K562 (cell line): ENCODE measurements at regions not wholly inside any gene's neighbourhood (a gene's known extent, or its start where the extent isn't known, plus 50 kb on each side); places are given as distances from the start of the nearest gene placed in this dataset.

Experiments used
- ATAC-seq: fragments of 200-7000 bp; cut with Tn5 transposase; 3 replicates; pipeline ENCODE4 v1.9.1; 2020; ENCODE audit warnings: moderate library complexity
- BruUV-seq: library from RNA; stranded (reverse); fragments of 400-500 nt; replicated peaks from 2 replicates; lab custom pipeline; 2021; lab: Mats Ljungman, UMichigan
- CTCF ChIA-PET: fragments of 300-600 bp; formaldehyde crosslinking; extraction: SDS; loops from one replicate; lab custom pipeline; 2021; ENCODE audit warnings: low intra/inter-chr PET ratio; lab: Yijun Ruan, JAX
- POLR2A ChIA-PET: fragments of 300-600, 350-650 bp; sonication (Branson Sonifier 250); formaldehyde crosslinking; extraction: SDS; loops from one replicate; lab custom pipeline; 2021; ENCODE audit warnings: antibody characterized with exemption, inconsistent platforms; lab: Yijun Ruan, JAX
- DNase-seq, 4 experiments: peaks; one replicate each; pipeline versions ENCODE4 v3.0.0 to v3.0.0-alpha.2; 2011 to 2018; ENCODE audit warnings: low spot score in 3 of 4, mixed read lengths in 3 of 4; ENCODE audit errors: extremely low read depth in 1 of 4
- FAIRE-seq: peaks from 2 replicates; lab custom pipeline; 2011; peaks lifted over from hg19 to GRCh38; lab: Jason Lieb, UNC
- H2AFZ ChIP-seq: 2 replicates; pipeline ENCODE4 v1.6.0; 2011; ENCODE audit warnings: low read depth, low read length, control low read depth, inconsistent platforms
- H3K27ac ChIP-seq: fragments of 200-600 bp; 3 replicates; pipeline ENCODE4 v1.8.0; 2011; ENCODE audit warnings: low read depth, mild to moderate bottlenecking, control low read depth, inconsistent platforms, low read length, moderate library complexity, mixed read lengths; ENCODE audit errors: extremely low read depth
- H3K27me3 ChIP-seq, 2 experiments: fragments of 300-600 bp in 1 of 2; 2 replicates in 1 of 2; 3 replicates in 1 of 2; pipeline versions ENCODE4 v1.6.0 to v1.8.0; 2011; ENCODE audit warnings: inconsistent platforms in 2 of 2, low read length in 2 of 2, mild to moderate bottlenecking in 1 of 2, mixed read lengths in 1 of 2, moderate library complexity in 1 of 2; ENCODE audit not compliant: control insufficient read depth in 2 of 2, insufficient read depth in 2 of 2
- H3K36me3 ChIP-seq: fragments of 300-600 bp; 3 replicates; pipeline ENCODE4 v1.8.0; 2011; ENCODE audit warnings: mild to moderate bottlenecking, low read length, inconsistent platforms; ENCODE audit not compliant: control insufficient read depth, insufficient read depth
- H3K4me1 ChIP-seq, 2 experiments: fragments of 200-600 bp in 1 of 2; replicated peaks in 1 of 2; 2 replicates in 1 of 2; 3 replicates in 1 of 2; pipeline versions ENCODE4 v1.5.1 to v1.8.0; 2011; ENCODE audit warnings: inconsistent platforms in 2 of 2, low read length in 2 of 2, mild to moderate bottlenecking in 1 of 2, mixed read lengths in 1 of 2, moderate library complexity in 1 of 2; ENCODE audit not compliant: control insufficient read depth in 2 of 2, insufficient read depth in 2 of 2
- H3K4me2 ChIP-seq: 2 replicates; pipeline ENCODE4 v1.6.1; 2011; ENCODE audit warnings: low read length, control low read depth, inconsistent platforms, mixed read lengths; ENCODE audit not compliant: insufficient read depth
- H3K4me3 ChIP-seq: fragments of 200-600 bp; sonication (generic), shearing (Covaris generic); 2 replicates; pipeline ENCODE4 v1.5.1; 2016; ENCODE audit warnings: control low read depth, inconsistent platforms
- H3K79me2 ChIP-seq: fragments of 200-600 bp; 3 replicates; pipeline ENCODE4 v1.8.0; 2011; ENCODE audit warnings: low read length, inconsistent platforms; ENCODE audit not compliant: control insufficient read depth, insufficient read depth
- H3K9ac ChIP-seq, 2 experiments: 2 replicates each; pipeline versions ENCODE4 v1.6.0 to v1.6.1; 2011; ENCODE audit warnings: low read depth in 2 of 2, low read length in 2 of 2, control low read depth in 1 of 2, inconsistent platforms in 1 of 2, mild to moderate bottlenecking in 1 of 2, mixed read lengths in 1 of 2; ENCODE audit not compliant: insufficient read depth in 1 of 2
- H3K9me1 ChIP-seq: one replicate; pipeline ENCODE4 v1.6.0; 2011; ENCODE audit warnings: inconsistent platforms, mild to moderate bottlenecking, low read length, moderate library complexity; ENCODE audit not compliant: control insufficient read depth, insufficient read depth
- H3K9me3 ChIP-seq: replicated peaks from 2 replicates; pipeline ENCODE4 v1.5.1; 2011; ENCODE audit warnings: low read depth, low read length, inconsistent platforms; ENCODE audit not compliant: control insufficient read depth, insufficient read depth
- H4K20me1 ChIP-seq: replicated peaks from 2 replicates; pipeline ENCODE4 v1.6.1; 2011; ENCODE audit warnings: low read length, inconsistent platforms, mixed read lengths; ENCODE audit not compliant: control insufficient read depth, insufficient read depth
- TBL1XR1 ChIP-seq, 2 experiments: IDR thresholded peaks; 2 replicates each; pipeline ENCODE4 v1.6.1; 2012; ENCODE audit warnings: improper control_type of control experiment in 2 of 2, low read length in 2 of 2, mild to moderate bottlenecking in 1 of 2
- TSC22D4 ChIP-seq: fragments of 450-650 bp; IDR thresholded peaks from 2 replicates; pipeline ENCODE4 v1.6.1; 2016; ENCODE audit warnings: missing genetic modification characterization, missing biosample characterization, control low read depth
- ZNF778 ChIP-seq: fragments of 450-650 bp; formaldehyde crosslinking; IDR thresholded peaks from 2 replicates; pipeline ENCODE4 v1.4.0; 2020; ENCODE audit warnings: mild to moderate bottlenecking, moderate library complexity
- WGBS: fragments of 100-300 bp; shearing (Covaris generic); methylation state at CpG from one replicate; pipeline ENCODE4 v1.1.6; 2016; ENCODE audit warnings: low coverage, mixed read lengths; ENCODE audit not compliant: insufficient coverage; ENCODE audit errors: missing lambda C conversion rate; 5-methylcytosine and 5-hydroxymethylcytosine counted together
- in situ Hi-C: fragments of 300-500 bp; cut with MboI; formaldehyde crosslinking; loops from 4 replicates; pipeline ENCODE4 v1.15.0; 2018; ENCODE audit warnings: inconsistent platforms, mixed read lengths
- intact Hi-C: fragments of 100-400 bp; cut with micrococcal nuclease; formaldehyde crosslinking; loops from 2 replicates; pipeline ENCODE4 v1.14.2; 2022
- TF ChIP-seq, protein P1 (sequence below): fragments of 200-800 bp; sonication (Bioruptor generic); IDR thresholded peaks from 2 replicates; pipeline ENCODE4 v1.6.1; 2017; ENCODE audit warnings: missing genetic modification characterization, missing compliant biosample characterization
- TF ChIP-seq, protein P2 (sequence below): sonication (generic); formaldehyde crosslinking; IDR thresholded peaks from 2 replicates; pipeline ENCODE4 v1.8.0; 2022; ENCODE audit warnings: mild to moderate bottlenecking, missing genetic modification reagents

DNA sequence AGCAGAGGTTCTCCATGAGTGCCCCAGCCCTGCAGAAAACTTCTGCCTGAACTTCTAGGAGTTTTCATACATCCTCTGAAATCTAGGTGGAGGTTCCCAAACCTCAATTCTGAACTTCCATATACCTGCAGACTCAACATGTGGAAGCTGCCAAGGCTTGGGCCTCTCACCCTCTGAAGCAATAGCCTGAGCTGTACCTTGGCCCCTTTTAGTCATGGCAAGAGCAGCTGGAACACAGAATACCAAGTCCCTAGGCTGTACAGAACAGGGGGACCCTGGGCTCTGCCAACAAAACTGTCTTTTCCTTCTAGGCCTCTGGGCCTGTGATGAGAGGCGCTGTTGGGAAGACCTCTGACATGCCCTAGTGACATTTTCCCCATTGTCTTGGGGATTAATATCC, 494.3 kb upstream of the FOXG1 start:
- no TSS peak for BruUV-seq
- TF ChIP-seq TSC22D4 (tag) (no peak), ZNF778 (CRISPR knock-in tag) (no peak), TBL1XR1 (IDR thresholded peaks at IDR 0.05; ENCODE audit: low read length in 2 of 2) (no peak)
- TF ChIP-seq, protein P1, sequence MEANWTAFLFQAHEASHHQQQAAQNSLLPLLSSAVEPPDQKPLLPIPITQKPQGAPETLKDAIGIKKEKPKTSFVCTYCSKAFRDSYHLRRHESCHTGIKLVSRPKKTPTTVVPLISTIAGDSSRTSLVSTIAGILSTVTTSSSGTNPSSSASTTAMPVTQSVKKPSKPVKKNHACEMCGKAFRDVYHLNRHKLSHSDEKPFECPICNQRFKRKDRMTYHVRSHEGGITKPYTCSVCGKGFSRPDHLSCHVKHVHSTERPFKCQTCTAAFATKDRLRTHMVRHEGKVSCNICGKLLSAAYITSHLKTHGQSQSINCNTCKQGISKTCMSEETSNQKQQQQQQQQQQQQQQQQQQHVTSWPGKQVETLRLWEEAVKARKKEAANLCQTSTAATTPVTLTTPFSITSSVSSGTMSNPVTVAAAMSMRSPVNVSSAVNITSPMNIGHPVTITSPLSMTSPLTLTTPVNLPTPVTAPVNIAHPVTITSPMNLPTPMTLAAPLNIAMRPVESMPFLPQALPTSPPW (CRISPR knock-in tag), result no peak
- TF ChIP-seq, protein P2, sequence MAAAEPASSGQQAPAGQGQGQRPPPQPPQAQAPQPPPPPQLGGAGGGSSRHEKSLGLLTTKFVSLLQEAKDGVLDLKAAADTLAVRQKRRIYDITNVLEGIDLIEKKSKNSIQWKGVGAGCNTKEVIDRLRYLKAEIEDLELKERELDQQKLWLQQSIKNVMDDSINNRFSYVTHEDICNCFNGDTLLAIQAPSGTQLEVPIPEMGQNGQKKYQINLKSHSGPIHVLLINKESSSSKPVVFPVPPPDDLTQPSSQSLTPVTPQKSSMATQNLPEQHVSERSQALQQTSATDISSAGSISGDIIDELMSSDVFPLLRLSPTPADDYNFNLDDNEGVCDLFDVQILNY, result no peak
- no peaks in the 10 kb centered on the region for H3K9me3 ChIP-seq
- H3K79me2 ChIP-seq, result no peaks in the 10 kb centered on the region
- DNase-seq, result no peak
- ChIA-PET CTCF (no interaction called here), POLR2A (no interaction called here)
- H3K4me2 ChIP-seq, result no peak overlapping the region
- intact Hi-C loops (no loop called here), in situ Hi-C loops (no loop called here)
- H2AFZ ChIP-seq, result no peak overlapping the region
- no peak for FAIRE-seq
- H3K4me3 ChIP-seq, result no peak overlapping the region
- ATAC-seq, result no peak
- no peaks in the 10 kb centered on the region for H4K20me1 ChIP-seq
- no peak overlapping the region for H3K27ac ChIP-seq
- no peaks in the 10 kb centered on the region for H3K36me3 ChIP-seq
- H3K9ac ChIP-seq, result no peak overlapping the region
- H3K4me1 ChIP-seq, result no peaks in the 10 kb centered on the region
- 0% methylated on average over 1 of the region's 1 CpG for WGBS
- H3K9me1 ChIP-seq, result no peaks in the 10 kb centered on the region
- H3K27me3 ChIP-seq, result no peaks in the 10 kb centered on the region
